ENCODE measurements at regions not wholly inside any gene's neighbourhood (a gene's known extent, or its start where the extent isn't known, plus 50 kb on each side); places are given as distances from the start of the nearest gene placed in this dataset.
"Not testable (repeated sequence)": the region's sequence is repeated elsewhere in the genome, so short reads cannot be mapped to it uniquely, and the experiment has no call there.

DNA sequence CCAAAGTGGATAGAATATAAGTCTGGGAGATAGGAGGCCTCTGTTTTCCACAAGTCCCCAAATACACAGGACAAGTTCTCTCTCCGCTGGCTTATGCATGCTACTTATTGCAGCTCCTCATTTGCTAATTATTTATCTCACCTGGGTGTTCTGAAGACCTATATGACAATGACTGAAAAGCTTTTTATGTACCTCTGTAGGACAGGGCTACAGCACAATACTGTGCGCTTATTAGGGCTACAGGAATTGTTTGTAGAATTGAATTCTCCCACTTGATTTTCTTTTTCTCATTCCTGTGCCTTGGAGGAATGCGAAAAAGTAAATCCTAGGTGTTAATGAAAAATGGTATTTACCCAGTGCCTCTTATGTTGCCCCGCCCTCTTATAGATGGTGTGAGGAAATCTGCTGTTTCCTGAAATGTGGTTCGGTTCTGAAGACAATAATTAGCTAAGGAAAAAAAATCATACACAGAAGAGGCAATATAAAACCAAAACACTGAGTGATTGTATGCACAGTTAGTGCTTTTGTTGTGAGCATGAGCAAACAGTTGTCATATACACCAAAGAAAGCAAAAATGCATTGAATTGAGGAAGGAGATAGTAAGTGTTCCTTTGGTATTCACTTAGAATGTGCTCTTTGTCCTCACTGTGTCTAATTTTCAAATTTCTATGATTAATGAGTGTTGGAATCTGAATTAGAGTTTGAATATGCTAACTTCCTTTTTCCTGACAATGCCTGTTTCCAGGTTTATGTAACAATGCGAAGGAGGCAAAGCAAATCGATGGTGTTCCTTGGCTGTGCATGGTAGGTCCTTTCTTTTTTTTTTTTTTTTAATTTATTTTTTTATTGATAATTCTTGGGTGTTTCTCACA, 78.7 kb upstream of the PNPT1 start:
- no peak for DNase-seq (ENCODE audit: low read depth, low spot score)

DNA sequence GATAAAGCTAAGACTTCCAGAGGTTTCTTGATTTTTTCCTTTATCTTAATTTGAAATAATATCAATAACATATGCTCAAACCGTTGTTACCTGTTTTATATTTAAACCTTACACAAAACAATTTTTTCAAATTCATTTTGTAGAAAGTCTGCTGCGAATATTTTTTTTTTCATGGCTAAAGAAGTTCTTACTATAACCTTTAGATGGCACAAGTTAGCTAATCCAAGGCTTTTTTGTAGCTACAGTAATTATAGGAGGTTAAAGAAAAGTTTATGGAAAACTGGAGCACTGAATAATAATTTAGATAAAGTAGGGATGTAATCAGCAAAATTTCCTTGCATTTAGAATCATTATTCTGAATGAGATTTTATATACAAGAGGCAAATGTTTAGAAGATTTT, 78.0 kb upstream of the PNPT1 start:
- DNase-seq (ENCODE audit: low read depth, low spot score): no peak

DNA sequence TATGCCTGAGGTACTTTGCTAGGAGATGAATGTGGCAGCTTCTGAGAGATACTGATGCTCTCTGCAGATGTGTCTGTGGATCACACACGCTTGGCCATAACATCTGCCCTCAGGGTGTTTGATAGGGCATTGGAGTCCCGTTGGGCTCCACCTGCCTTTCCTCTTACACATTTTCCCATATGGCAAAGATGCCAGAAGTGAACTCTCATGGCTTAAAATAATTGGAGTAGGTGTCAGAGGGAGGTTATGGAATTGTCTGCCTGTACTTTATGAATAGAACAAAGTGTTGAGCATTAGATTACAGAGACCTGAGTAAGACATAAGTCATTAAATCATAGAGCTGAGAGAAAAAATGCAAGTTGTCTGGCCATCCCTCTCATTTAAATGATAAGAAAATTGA, 75.3 kb upstream of the PNPT1 start:
- DNase-seq (ENCODE audit: low read depth, low spot score): no peak

DNA sequence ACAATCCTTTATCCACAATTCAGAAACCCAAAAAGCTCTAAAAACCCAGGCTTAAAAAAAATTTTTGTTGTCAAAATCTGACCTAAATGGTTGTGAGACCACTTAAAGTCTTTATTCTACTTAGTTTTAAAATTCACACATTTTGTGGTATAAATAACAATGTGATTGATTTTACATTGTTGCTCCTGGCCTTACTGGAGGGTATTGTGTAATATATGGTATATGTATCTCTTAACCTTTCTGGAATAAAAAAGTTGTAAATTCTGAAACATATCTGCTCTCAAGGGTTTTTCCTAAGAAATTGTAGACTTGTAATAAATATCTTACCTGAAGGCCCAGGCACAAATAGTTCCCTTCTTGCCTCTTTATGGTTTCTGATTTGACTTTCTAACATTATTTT, 73.3 kb upstream of the PNPT1 start:
- DNase-seq (ENCODE audit: low read depth, low spot score): no peak

DNA sequence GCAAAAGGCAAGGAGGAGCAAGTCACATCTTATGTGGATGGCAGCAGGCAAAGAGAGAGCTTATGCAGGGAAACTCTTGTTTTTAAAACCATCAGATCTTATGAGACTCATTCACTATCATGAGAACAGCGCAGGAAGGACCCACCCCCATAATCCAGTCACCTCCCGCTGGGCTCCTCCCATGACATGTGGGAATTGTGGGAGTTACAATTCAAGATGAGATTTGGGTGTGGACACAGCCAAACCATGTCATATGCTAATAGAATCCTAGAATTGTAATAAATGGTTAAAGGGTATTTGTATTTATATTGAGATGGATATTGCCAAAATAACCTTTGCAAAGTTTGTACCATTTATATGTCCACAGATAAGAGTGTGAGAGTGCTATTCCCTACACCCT, 72.1 kb upstream of the PNPT1 start:
- not testable (repeated sequence) for DNase-seq (ENCODE audit: low read depth, low spot score)

DNA sequence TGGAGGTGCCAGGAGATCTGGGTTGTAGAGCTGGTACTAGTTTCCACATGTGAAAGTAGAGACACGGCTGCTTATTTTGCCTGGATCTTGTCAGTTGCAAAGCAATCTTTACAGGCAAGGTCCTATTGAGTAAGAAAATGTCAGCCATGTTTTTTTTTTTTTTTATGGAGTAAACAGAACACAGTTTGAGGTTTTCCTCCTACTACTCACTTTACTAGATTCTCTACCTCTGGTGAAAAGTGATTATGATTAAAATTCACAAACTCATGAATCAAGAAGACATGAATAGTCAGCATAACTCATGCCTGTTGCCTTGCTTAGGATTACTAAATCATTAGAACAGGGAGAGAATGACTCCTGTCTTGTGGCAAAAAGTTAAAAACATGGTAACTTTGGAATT, 70.1 kb upstream of the PNPT1 start:
- DNase-seq (ENCODE audit: low read depth, low spot score): no peak

DNA sequence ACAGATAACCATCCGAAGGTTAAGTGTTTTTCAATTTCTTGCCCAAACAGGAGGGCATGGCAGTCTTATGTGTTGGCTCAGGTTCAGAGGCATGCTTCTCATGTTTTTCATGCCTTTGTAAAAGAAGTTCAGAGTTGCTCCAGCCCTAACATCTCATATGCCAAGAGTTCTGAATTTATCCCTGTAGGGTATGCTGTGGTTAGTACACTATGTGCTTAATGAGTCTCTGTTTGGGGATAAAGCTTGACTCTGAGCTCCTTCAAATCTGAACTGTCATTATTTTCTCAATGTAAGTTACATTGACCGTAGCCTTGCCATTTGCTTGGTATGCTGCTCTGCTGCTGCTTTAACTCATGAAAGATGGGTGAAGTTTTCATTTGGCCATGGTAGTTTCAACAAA, 67.9 kb upstream of the PNPT1 start:
- DNase-seq (ENCODE audit: low read depth, low spot score): no peak

DNA sequence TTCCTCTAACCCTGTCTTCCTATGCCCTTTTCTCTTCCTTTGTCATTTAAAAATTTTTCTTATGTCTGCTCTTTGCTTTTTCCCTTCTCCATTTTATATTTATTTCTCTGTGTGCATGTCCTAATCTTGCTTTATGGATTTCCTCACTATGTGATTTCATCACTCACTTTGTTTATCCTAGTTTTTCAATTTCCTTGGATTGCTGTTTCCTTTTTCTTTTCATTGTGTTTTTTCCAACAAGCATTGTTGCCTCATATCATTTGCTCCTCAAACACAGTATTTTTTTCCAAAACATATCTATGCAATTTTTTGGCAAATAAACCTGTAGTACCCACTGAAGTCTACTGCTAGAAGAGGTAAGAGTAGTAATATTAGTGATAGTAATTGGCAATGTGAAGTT, 67.4 kb upstream of the PNPT1 start:
- DNase-seq (ENCODE audit: low read depth, low spot score): no peak

DNA sequence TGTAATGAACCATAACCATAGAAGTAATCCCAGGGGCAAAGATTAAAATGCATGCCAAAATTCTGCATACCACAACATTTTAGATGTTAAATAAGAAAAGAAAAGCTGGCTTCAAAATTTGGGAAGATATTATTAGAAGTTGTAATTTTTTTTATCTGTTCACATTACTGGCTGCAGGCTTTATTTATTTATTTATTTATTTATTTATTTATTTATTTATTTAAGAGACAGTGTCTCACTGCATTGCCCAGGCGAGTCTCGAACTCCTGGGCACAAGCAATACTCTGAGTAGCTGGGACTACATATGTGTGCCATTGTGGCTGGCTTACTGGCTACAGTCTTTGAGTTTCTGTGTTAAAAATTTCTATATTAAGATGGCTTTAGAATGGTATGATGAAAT, 66.5 kb upstream of the PNPT1 start:
- DNase-seq (ENCODE audit: low read depth, low spot score): no peak

DNA sequence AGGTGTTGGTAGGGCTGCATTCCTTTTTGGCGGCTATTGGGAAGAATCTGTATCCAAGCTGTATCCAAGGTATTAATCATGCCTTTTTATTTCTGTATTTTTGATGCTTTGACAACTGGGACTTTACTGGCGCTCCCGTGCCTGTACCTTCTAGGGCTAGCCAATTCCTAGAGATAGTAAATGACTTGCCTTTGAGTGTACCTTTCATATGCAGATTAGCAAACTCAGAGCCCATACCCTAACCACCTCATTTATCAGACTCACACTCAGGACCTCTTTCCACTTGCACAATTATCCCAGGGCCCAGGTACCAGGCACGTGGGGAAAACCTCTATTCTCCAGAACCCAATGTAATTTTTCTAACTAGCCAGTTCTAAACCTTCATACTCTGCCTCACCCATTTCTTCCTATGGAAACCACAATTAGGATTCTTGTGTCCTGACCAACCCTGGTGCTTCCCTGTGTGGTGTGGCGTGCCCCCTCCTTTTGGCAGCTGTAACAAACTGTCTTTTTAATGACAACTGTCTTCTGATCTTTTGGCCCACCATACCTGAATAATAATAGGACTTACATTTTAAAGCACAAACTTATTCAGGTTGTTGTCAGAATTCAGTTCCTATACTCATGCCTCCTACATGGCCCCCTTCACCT, 65.8 kb upstream of the PNPT1 start:
- DNase-seq (ENCODE audit: low read depth, low spot score): no peak

DNA sequence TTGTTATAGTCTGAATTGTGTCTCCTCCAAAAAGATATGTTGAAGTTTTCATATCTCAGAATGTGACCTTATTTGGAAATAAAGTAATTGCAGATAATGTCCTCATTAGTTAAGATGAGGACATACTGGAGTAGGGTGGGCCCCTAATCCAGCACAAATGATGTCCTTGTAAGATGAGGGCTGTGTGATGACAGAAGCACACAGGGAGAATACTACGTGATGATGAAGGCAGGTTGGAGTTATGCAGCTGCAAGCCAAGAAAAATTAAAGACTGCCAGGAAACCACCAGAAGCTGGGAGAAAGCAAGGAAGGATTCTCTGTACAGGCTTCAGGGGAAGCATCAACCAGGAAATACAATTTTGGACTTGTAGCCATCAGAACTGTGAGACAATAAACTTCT, 58.3 kb upstream of the PNPT1 start:
- no peak for DNase-seq (ENCODE audit: low read depth, low spot score)

DNA sequence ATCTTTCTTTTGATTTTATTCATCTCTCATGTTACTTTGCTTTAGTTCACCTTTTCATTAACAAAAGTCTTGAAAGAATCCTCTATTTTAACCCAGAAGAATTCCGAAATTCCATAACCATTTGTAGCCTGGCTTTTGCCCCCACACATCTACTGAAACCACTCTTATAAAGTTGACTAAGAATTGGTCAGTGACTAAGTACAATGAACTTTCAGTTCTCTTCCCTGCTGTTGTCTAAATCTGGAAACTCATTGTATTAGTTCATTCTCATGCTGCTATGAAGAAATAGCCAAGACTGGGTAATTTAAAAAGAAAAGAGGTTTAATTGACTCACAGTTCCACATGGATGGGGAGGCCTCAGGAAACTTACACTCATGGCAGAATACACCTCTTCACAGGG, 49.9 kb upstream of the PNPT1 start:
- DNase-seq (ENCODE audit: low read depth, low spot score): no peak
